ENCODE measurements at regions not wholly inside any gene's neighbourhood (a gene's known extent, or its start where the extent isn't known, plus 50 kb on each side); places are given as distances from the start of the nearest gene placed in this dataset.

DNA sequence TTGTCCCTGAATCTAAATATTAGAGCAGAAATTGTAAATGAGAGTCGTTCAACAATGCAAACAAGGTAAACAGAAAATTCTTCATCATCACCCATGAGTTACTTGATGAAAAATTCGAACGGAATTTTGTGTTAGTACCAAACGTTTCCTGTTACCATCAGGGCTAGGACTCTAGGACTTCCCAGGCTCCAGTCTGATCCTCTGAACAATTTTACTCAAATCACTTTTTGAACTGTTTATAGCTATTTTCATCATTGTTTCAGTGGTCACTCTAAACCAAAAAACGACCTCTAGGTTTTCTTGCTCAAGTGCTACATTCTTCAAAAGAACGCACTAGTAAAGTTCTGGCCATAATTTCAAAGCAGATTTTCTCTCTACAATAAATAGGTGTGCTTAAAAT is 273.3 kb downstream of the MREG start (continued):
- no peak for TF ChIP-seq RORB (CRISPR knock-in tag; IDR thresholded peaks at IDR 0.05)
- no peak for TF ChIP-seq GABPB1 (CRISPR knock-in tag; IDR thresholded peaks at IDR 0.05)

DNA sequence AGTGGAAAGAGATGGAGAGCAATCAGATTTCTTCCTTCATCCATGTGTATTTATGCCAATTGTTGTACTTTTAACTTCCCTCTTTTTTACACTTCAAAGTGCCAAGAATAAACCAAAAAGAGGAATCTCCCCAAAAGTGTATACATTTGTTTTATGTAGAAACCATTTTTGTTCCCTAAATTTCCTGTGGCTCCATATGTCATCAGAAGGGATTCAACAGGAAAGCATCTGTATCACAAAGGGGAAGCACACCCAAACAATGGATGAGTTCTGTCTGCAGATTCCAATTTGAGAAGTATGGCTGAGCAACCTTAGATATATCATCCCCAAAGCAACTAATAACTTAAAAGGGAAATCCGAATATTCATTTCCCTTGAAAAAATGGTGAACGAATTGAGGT is 275.0 kb downstream of the MREG start:
- no peak for ATAC-seq
- DNase-seq (ENCODE audit: low spot score): no peak
- Mint-ChIP-seq H3K36me3 (no peaks in the 10 kb centered on the region), H3K4me1 (peaks cover 20% of the 10 kb centered on the region), H3K27me3 (ENCODE audit: low read depth) (no peaks in the 10 kb centered on the region), H3K9me3 (peaks cover 10% of the 10 kb centered on the region), H3K4me3 (no peak overlapping the region), H3K27ac (no peak overlapping the region)
- TF ChIP-seq, protein P1, sequence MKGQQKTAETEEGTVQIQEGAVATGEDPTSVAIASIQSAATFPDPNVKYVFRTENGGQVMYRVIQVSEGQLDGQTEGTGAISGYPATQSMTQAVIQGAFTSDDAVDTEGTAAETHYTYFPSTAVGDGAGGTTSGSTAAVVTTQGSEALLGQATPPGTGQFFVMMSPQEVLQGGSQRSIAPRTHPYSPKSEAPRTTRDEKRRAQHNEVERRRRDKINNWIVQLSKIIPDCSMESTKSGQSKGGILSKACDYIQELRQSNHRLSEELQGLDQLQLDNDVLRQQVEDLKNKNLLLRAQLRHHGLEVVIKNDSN (CRISPR knock-in tag; IDR thresholded peaks at IDR 0.05): no peak
- TF ChIP-seq SMAD4 (CRISPR knock-in tag; IDR thresholded peaks at IDR 0.05): no peak
- no peak for TF ChIP-seq ZNF396 (CRISPR knock-in tag; IDR thresholded peaks at IDR 0.05; ENCODE audit: borderline replicate concordance)
- TF ChIP-seq, protein P2, sequence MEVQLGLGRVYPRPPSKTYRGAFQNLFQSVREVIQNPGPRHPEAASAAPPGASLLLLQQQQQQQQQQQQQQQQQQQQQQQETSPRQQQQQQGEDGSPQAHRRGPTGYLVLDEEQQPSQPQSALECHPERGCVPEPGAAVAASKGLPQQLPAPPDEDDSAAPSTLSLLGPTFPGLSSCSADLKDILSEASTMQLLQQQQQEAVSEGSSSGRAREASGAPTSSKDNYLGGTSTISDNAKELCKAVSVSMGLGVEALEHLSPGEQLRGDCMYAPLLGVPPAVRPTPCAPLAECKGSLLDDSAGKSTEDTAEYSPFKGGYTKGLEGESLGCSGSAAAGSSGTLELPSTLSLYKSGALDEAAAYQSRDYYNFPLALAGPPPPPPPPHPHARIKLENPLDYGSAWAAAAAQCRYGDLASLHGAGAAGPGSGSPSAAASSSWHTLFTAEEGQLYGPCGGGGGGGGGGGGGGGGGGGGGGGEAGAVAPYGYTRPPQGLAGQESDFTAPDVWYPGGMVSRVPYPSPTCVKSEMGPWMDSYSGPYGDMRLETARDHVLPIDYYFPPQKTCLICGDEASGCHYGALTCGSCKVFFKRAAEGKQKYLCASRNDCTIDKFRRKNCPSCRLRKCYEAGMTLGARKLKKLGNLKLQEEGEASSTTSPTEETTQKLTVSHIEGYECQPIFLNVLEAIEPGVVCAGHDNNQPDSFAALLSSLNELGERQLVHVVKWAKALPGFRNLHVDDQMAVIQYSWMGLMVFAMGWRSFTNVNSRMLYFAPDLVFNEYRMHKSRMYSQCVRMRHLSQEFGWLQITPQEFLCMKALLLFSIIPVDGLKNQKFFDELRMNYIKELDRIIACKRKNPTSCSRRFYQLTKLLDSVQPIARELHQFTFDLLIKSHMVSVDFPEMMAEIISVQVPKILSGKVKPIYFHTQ (CRISPR knock-in tag; IDR thresholded peaks at IDR 0.05): no peak
- TF ChIP-seq, protein P3, sequence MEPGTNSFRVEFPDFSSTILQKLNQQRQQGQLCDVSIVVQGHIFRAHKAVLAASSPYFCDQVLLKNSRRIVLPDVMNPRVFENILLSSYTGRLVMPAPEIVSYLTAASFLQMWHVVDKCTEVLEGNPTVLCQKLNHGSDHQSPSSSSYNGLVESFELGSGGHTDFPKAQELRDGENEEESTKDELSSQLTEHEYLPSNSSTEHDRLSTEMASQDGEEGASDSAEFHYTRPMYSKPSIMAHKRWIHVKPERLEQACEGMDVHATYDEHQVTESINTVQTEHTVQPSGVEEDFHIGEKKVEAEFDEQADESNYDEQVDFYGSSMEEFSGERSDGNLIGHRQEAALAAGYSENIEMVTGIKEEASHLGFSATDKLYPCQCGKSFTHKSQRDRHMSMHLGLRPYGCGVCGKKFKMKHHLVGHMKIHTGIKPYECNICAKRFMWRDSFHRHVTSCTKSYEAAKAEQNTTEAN (CRISPR knock-in tag; IDR thresholded peaks at IDR 0.05): no peak
- TF ChIP-seq, protein P4, sequence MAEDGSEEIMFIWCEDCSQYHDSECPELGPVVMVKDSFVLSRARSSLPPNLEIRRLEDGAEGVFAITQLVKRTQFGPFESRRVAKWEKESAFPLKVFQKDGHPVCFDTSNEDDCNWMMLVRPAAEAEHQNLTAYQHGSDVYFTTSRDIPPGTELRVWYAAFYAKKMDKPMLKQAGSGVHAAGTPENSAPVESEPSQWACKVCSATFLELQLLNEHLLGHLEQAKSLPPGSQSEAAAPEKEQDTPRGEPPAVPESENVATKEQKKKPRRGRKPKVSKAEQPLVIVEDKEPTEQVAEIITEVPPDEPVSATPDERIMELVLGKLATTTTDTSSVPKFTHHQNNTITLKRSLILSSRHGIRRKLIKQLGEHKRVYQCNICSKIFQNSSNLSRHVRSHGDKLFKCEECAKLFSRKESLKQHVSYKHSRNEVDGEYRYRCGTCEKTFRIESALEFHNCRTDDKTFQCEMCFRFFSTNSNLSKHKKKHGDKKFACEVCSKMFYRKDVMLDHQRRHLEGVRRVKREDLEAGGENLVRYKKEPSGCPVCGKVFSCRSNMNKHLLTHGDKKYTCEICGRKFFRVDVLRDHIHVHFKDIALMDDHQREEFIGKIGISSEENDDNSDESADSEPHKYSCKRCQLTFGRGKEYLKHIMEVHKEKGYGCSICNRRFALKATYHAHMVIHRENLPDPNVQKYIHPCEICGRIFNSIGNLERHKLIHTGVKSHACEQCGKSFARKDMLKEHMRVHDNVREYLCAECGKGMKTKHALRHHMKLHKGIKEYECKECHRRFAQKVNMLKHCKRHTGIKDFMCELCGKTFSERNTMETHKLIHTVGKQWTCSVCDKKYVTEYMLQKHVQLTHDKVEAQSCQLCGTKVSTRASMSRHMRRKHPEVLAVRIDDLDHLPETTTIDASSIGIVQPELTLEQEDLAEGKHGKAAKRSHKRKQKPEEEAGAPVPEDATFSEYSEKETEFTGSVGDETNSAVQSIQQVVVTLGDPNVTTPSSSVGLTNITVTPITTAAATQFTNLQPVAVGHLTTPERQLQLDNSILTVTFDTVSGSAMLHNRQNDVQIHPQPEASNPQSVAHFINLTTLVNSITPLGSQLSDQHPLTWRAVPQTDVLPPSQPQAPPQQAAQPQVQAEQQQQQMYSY (CRISPR knock-in tag; IDR thresholded peaks at IDR 0.05): no peak
- no peak for TF ChIP-seq SMAD3 (CRISPR knock-in tag; IDR thresholded peaks at IDR 0.05; ENCODE audit: borderline replicate concordance)
- TF ChIP-seq, protein P5, sequence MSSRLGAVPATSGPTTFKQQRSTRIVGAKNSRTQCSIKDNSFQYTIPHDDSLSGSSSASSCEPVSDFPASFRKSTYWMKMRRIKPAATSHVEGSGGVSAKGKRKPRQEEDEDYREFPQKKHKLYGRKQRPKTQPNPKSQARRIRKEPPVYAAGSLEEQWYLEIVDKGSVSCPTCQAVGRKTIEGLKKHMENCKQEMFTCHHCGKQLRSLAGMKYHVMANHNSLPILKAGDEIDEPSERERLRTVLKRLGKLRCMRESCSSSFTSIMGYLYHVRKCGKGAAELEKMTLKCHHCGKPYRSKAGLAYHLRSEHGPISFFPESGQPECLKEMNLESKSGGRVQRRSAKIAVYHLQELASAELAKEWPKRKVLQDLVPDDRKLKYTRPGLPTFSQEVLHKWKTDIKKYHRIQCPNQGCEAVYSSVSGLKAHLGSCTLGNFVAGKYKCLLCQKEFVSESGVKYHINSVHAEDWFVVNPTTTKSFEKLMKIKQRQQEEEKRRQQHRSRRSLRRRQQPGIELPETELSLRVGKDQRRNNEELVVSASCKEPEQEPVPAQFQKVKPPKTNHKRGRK (CRISPR knock-in tag; IDR thresholded peaks at IDR 0.05; ENCODE audit: borderline replicate concordance): no peak
- no peak for TF ChIP-seq ESRRA (CRISPR knock-in tag; IDR thresholded peaks at IDR 0.05; ENCODE audit: borderline replicate concordance)
- TF ChIP-seq OVOL2 (CRISPR knock-in tag; IDR thresholded peaks at IDR 0.05; ENCODE audit: borderline replicate concordance): no peak
- no peak for TF ChIP-seq FOXK1 (CRISPR knock-in tag; IDR thresholded peaks at IDR 0.05)
- no peak for TF ChIP-seq NR1H2 (CRISPR knock-in tag; IDR thresholded peaks at IDR 0.05)
- TF ChIP-seq ZNF317 (CRISPR knock-in tag; IDR thresholded peaks at IDR 0.05; ENCODE audit: borderline replicate concordance, low read depth): no peak
- TF ChIP-seq ZNF121 (CRISPR knock-in tag; IDR thresholded peaks at IDR 0.05): no peak
- POLR2A ChIA-PET: no interaction called here
- CTCF ChIA-PET: interaction anchor here (0.5 to 1.0 kb wide), 2 partner anchors 90 to 632 kb away, joined by 3 to 5 read pairs; no protein-coding TSS in a partner anchor
